ENCODE measurements at regions not wholly inside any gene's neighbourhood (a gene's known extent, or its start where the extent isn't known, plus 50 kb on each side); places are given as distances from the start of the nearest gene placed in this dataset.

- no peak overlapping the region for H3K4me2 ChIP-seq (ENCODE audit: insufficient read depth, low read length)
- DNase-seq (ENCODE audit: extremely low read depth in 1 of 4, low spot score in 3 of 4) (no peak), ATAC-seq (no peak), FAIRE-seq (no peak)
- 0% methylated on average over 5 of the region's 5 CpGs for WGBS (ENCODE audit: insufficient coverage, low coverage, missing lambda C conversion rate)
- H3K9me3 ChIP-seq (replicated peaks; ENCODE audit: control insufficient read depth, insufficient read depth, low read depth, low read length): no peaks in the 10 kb centered on the region
- peaks cover 0 to 8% of the 10 kb centered on the region in 2 experiments; a peak in 2 of 5 replicates for H3K4me1 ChIP-seq (replicated peaks in 1 of 2; ENCODE audit: control insufficient read depth in 2 of 2, insufficient read depth in 2 of 2, low read length in 2 of 2)
- H3K9me1 ChIP-seq (ENCODE audit: control insufficient read depth, insufficient read depth, low read length): no peaks in the 10 kb centered on the region
- in situ Hi-C loops (cut with MboI): no loop called here
- no peak overlapping the region for H3K27ac ChIP-seq (ENCODE audit: extremely low read depth, low read depth, low read length)
- CTCF ChIA-PET (ENCODE audit: low intra/inter-chr PET ratio): no interaction called here
- H3K79me2 ChIP-seq (ENCODE audit: control insufficient read depth, insufficient read depth, low read length): no peaks in the 10 kb centered on the region
- no peaks in the 10 kb centered on the region for H3K36me3 ChIP-seq (ENCODE audit: control insufficient read depth, insufficient read depth, low read length)
- H3K4me3 ChIP-seq: no peak overlapping the region
- intact Hi-C loops (cut with micrococcal nuclease): no loop called here
- peaks cover 2 to 8% of the 10 kb centered on the region in 2 experiments; a peak in 1 of 5 replicates for H3K27me3 ChIP-seq (ENCODE audit: control insufficient read depth in 2 of 2, insufficient read depth in 2 of 2, low read length in 2 of 2)
- H4K20me1 ChIP-seq (replicated peaks; ENCODE audit: control insufficient read depth, insufficient read depth, low read length): no peaks in the 10 kb centered on the region
- H2AFZ ChIP-seq (ENCODE audit: low read depth, low read length): no peak overlapping the region
- POLR2A ChIA-PET: no interaction called here
- no peak overlapping the region for H3K9ac ChIP-seq (ENCODE audit: insufficient read depth in 1 of 2, low read depth in 2 of 2, low read length in 2 of 2)
- BruUV-seq (replicated peaks): no TSS peak
- no peak for TF ChIP-seq ZNF384 (IDR thresholded peaks at IDR 0.05; ENCODE audit: low read depth, low read length)
- TF ChIP-seq ARID2 (IDR thresholded peaks at IDR 0.05): no peak
- TF ChIP-seq ZNF444 (CRISPR knock-in tag; IDR thresholded peaks at IDR 0.05): no peak
- TF ChIP-seq ZNF124 (CRISPR knock-in tag; IDR thresholded peaks at IDR 0.05): no peak
- TF ChIP-seq CHD7 (IDR thresholded peaks at IDR 0.05; ENCODE audit: low read depth, low read length): no peak
- no peak for TF ChIP-seq POLR2AphosphoS5 (IDR thresholded peaks at IDR 0.05; ENCODE audit: control insufficient read depth, insufficient read depth, low read depth, low read length)
- no peak for TF ChIP-seq MEF2D (tag; conservative IDR thresholded peaks at IDR 0.05; ENCODE audit: low read depth)
- no peak for TF ChIP-seq MED1 (CRISPR knock-in tag; IDR thresholded peaks at IDR 0.05; ENCODE audit: borderline replicate concordance)
- no peak for TF ChIP-seq OTX1 (CRISPR knock-in tag; IDR thresholded peaks at IDR 0.05)
- no peak for TF ChIP-seq YY1 (IDR thresholded peaks at IDR 0.05; ENCODE audit: borderline replicate concordance in 1 of 3, control insufficient read depth in 1 of 3, extremely low read depth in 1 of 3, insufficient read depth in 3 of 3, insufficient read length in 1 of 3, insufficient replicate concordance in 2 of 3, low read depth in 1 of 3, low read length in 2 of 3)
- no peak for TF ChIP-seq POLR3A (IDR thresholded peaks at IDR 0.05; ENCODE audit: borderline replicate concordance, extremely low read depth, insufficient read depth, insufficient read length)
- no peak for TF ChIP-seq ZC3H11A (IDR thresholded peaks at IDR 0.05; ENCODE audit: low read depth, low read length)
- no peak for TF ChIP-seq NONO (IDR thresholded peaks at IDR 0.05; ENCODE audit: low read depth in 2 of 2, low read length in 1 of 2)
Observed at GRCh38 chr10:123563581-123563855, 102.6 kb upstream of the GPR26 start.
